Right ventricle myocardium inferior (tissue), 1 donor: ENCODE measurements at regions not wholly inside any gene's neighbourhood (a gene's known extent, or its start where the extent isn't known, plus 50 kb on each side); places are given as distances from the start of the nearest gene placed in this dataset.
"Not testable (repeated sequence)": the region's sequence is repeated elsewhere in the genome, so short reads cannot be mapped to it uniquely, and the experiment has no call there.

ENCODE experiments used
- ATAC-seq: fragments of 200-7000 bp; cut with Tn5 transposase; one replicate; pipeline ENCODE4 v1.9.1; 2020; ENCODE audit warnings: mild to moderate bottlenecking, moderate library complexity
- DNase-seq: peaks from one replicate; pipeline ENCODE4 v3.0.0; 2021; ENCODE audit errors: missing footprints
- intact Hi-C: fragments of 100-400 bp; cut with DNase I; formaldehyde crosslinking; loops from one replicate; pipeline ENCODE4 v1.11.0; 2022
- donor health status: DM: no; HTN: yes; CAD: no; lungs with severe emphysema.

- intact Hi-C loops = loop anchor here (5.0 kb wide), 2 partner anchors 91 to 104 kb away; partner anchors contain the start of gene FNDC3A
- DNase-seq = no peak
- ATAC-seq = no peak
Observed at GRCh38 chr13:48873081-48873480, 102.6 kb upstream of the FNDC3A start.

GRCh38 chr13:48873587-48873986 is 102.1 kb upstream of the FNDC3A start:
- intact Hi-C loops = loop anchor here (5.0 kb wide), 2 partner anchors 91 to 104 kb away; partner anchors contain the start of gene FNDC3A
- no peak for DNase-seq
- peak; percentile 18 for ATAC-seq

- ATAC-seq = peak; percentile 96
- no peak for DNase-seq
- intact Hi-C loops = loop anchor here (5.0 kb wide), 2 partner anchors 92 to 103 kb away; partner anchors contain the start of gene FNDC3A
Observed at GRCh38 chr13:48874165-48874564, 101.5 kb upstream of the FNDC3A start.

- DNase-seq = no peak
- intact Hi-C loops = no loop called here
Observed at GRCh38 chr13:48875047-48875446, 100.7 kb upstream of the FNDC3A start.

GRCh38 chr13:48876289-48876688 is 99.4 kb upstream of the FNDC3A start:
- no peak for ATAC-seq
- intact Hi-C loops = no loop called here

More at GRCh38 chr13:48875047-48875446, 100.7 kb upstream of the FNDC3A start:
- ATAC-seq = no peak

GRCh38 chr13:48879432-48879831 is 96.3 kb upstream of the FNDC3A start:
- DNase-seq (no peak), ATAC-seq (no peak)
- intact Hi-C loops = no loop called here

More at GRCh38 chr13:48876289-48876688, 99.4 kb upstream of the FNDC3A start:
- no peak for DNase-seq

- DNase-seq (no peak), ATAC-seq (no peak)
- intact Hi-C loops = no loop called here
Observed at GRCh38 chr13:48879854-48880253, 95.9 kb upstream of the FNDC3A start.

GRCh38 chr13:48883786-48884185 is 91.9 kb upstream of the FNDC3A start:
- ATAC-seq, intact Hi-C loops, DNase-seq: not testable (repeated sequence)

- intact Hi-C loops = no loop called here
- DNase-seq = no peak
- no peak for ATAC-seq
Observed at GRCh38 chr13:48885027-48885395, 90.7 kb upstream of the FNDC3A start.

GRCh38 chr13:48888613-48889012 is 87.1 kb upstream of the FNDC3A start:
- intact Hi-C loops = no loop called here
- DNase-seq (no peak), ATAC-seq (no peak)

GRCh38 chr13:48890391-48890790 is 85.3 kb upstream of the FNDC3A start:
- ATAC-seq (no peak), DNase-seq (no peak)
- intact Hi-C loops = no loop called here

- intact Hi-C loops = no loop called here
- DNase-seq (no peak), ATAC-seq (no peak)
Observed at GRCh38 chr13:48891586-48891985, 84.1 kb upstream of the FNDC3A start.

- intact Hi-C loops = no loop called here
- ATAC-seq = no peak
- DNase-seq = no peak
Observed at GRCh38 chr13:48892053-48892687, 83.5 kb upstream of the FNDC3A start.

GRCh38 chr13:48892688-48893075 is 83.0 kb upstream of the FNDC3A start:
- intact Hi-C loops = no loop called here
- DNase-seq (no peak), ATAC-seq (no peak)

- no peak for DNase-seq
- no peak for ATAC-seq
- intact Hi-C loops = no loop called here
Observed at GRCh38 chr13:48896312-48896711, 79.4 kb upstream of the FNDC3A start.

- ATAC-seq (no peak), DNase-seq (no peak)
- intact Hi-C loops = no loop called here
Observed at GRCh38 chr13:48901781-48902180, 73.9 kb upstream of the FNDC3A start.

- intact Hi-C loops = no loop called here
- no peak for DNase-seq
- ATAC-seq = no peak
Observed at GRCh38 chr13:48902368-48902767, 73.3 kb upstream of the FNDC3A start.

- intact Hi-C loops = no loop called here
- no peak for ATAC-seq
- no peak for DNase-seq
Observed at GRCh38 chr13:48904668-48905290, 70.9 kb upstream of the FNDC3A start.

- ATAC-seq (no peak), DNase-seq (no peak)
- intact Hi-C loops = no loop called here
Observed at GRCh38 chr13:48906200-48906599, 69.5 kb upstream of the FNDC3A start.

GRCh38 chr13:48908381-48909055 is 67.2 kb upstream of the FNDC3A start:
- no peak for ATAC-seq
- intact Hi-C loops = no loop called here
- no peak for DNase-seq
